ENCODE measurements at regions not wholly inside any gene's neighbourhood (a gene's known extent, or its start where the extent isn't known, plus 50 kb on each side); places are given as distances from the start of the nearest gene placed in this dataset.

- DNase-seq (ENCODE audit: low spot score) (no peak), FAIRE-seq (no peak), ATAC-seq (no peak)
- in situ Hi-C loops (cut with HindIII; ENCODE audit: extremely low pct_ligation_motif_present, low pct_unique_long_range_greater_than_20kb): no loop called here
- no peaks in the 10 kb centered on the region for H3K9me3 ChIP-seq (ENCODE audit: low read length)
- H3K4me1 ChIP-seq (ENCODE audit: insufficient read depth, low read length): no peaks in the 10 kb centered on the region
- no peak overlapping the region for H3K27ac ChIP-seq (ENCODE audit: extremely low read length, insufficient read depth, low read length)
- H4K20me1 ChIP-seq (ENCODE audit: insufficient read depth, low read length): no peaks in the 10 kb centered on the region
- no peak overlapping the region for H2AFZ ChIP-seq (ENCODE audit: low read length)
- no peak for TF ChIP-seq HOXA5 (CRISPR knock-in tag; IDR thresholded peaks at IDR 0.05)
- no peak for TF ChIP-seq THAP8 (CRISPR knock-in tag; IDR thresholded peaks at IDR 0.05; ENCODE audit: borderline replicate concordance)
- no peak for TF ChIP-seq ZNF704 (CRISPR knock-in tag; IDR thresholded peaks at IDR 0.05; ENCODE audit: borderline replicate concordance)
- TF ChIP-seq GABPA (IDR thresholded peaks at IDR 0.05; ENCODE audit: low read depth, low read length): no peak
- no peak for TF ChIP-seq GABPA (CRISPR knock-in tag; IDR thresholded peaks at IDR 0.05; ENCODE audit: low read depth)
- no peak for TF ChIP-seq MED8 (CRISPR knock-in tag; IDR thresholded peaks at IDR 0.05; ENCODE audit: insufficient replicate concordance)
- no peak for TF ChIP-seq ZSCAN30 (CRISPR knock-in tag; IDR thresholded peaks at IDR 0.05)
- TF ChIP-seq TEAD3 (CRISPR knock-in tag; optimal IDR thresholded peaks at IDR 0.05; ENCODE audit: borderline replicate concordance): no peak
- TF ChIP-seq ZNF253 (CRISPR knock-in tag; IDR thresholded peaks at IDR 0.05; ENCODE audit: borderline replicate concordance): no peak
- TF ChIP-seq FOXC1 (CRISPR knock-in tag; IDR thresholded peaks at IDR 0.05; ENCODE audit: borderline replicate concordance): no peak
- ChIA-PET POLR2A (no interaction called here), CTCF (ENCODE audit: low intra/inter-chr PET ratio, low total read pairs) (no interaction called here)
- no peaks in the 10 kb centered on the region for H3K36me3 ChIP-seq (replicated peaks in 1 of 2; ENCODE audit: control insufficient read depth in 1 of 2, insufficient read depth in 2 of 2, low read length in 2 of 2)
- H3K4me3 ChIP-seq (replicated peaks in 1 of 3; ENCODE audit: insufficient read depth in 1 of 3, low read depth in 2 of 3, low read length in 3 of 3): no peak overlapping the region
- no peak overlapping the region for H3K4me2 ChIP-seq (ENCODE audit: low read depth, low read length)
- no peaks in the 10 kb centered on the region for H3K79me2 ChIP-seq (ENCODE audit: insufficient read depth, low read length)
- no peak overlapping the region for H3K9ac ChIP-seq (ENCODE audit: insufficient read depth, low read depth, low read length)
- no TSS peak for BruUV-seq (replicated peaks)
- peaks cover 3 to 45% of the 10 kb centered on the region in 2 experiments; a peak in 4 of 5 replicates for H3K27me3 ChIP-seq (ENCODE audit: control insufficient read depth in 1 of 2, insufficient read depth in 2 of 2, low read length in 2 of 2)
- intact Hi-C loops (cut with micrococcal nuclease; ENCODE audit: unreplicated experiment): no loop called here
- 36% methylated on average over 12 of the region's 13 CpGs for whole genome bisulfite sequencing (ENCODE audit: low lambda C conversion rate)
These were observed 308.6 kb upstream of the ZFHX3 start for GRCh38 chr16:73356401-73357079.

Data from HepG2 (cell line).